GM21367 (cell line): ENCODE measurements at regions not wholly inside any gene's neighbourhood (a gene's known extent, or its start where the extent isn't known, plus 50 kb on each side); places are given as distances from the start of the nearest gene placed in this dataset.

Experiments
- ATAC-seq: cut with Tn5 transposase; IDR thresholded peaks from one replicate; pipeline ENCODE4 v1.9.1; 2021; ENCODE audit not compliant: unreplicated experiment

GRCh38 chr3:102599819-102600576, 165.2 kb downstream of the ZPLD1 start:
- no peak for ATAC-seq

GRCh38 chr3:102605153-102605552, 170.3 kb downstream of the ZPLD1 start:
- no peak for ATAC-seq

DNA sequence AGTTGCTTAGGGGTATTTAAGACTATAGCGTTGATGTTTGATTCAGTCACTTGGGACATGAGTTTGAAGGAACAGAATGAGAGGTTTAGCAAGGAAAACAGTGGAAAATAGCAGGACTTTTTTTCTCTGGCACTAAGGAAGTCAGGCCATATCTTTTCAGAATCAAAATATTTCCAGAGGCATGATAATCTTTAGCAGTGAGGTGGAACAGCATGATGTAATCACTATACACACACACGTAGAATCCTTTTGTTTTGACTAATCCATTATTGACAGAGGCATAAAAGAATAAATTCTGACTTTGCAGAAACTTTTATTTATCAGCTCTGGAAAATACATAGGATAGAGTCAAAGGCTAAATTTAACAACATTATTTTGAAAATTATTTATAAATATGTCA, 174.1 kb downstream of the ZPLD1 start:
- ATAC-seq: no peak

DNA sequence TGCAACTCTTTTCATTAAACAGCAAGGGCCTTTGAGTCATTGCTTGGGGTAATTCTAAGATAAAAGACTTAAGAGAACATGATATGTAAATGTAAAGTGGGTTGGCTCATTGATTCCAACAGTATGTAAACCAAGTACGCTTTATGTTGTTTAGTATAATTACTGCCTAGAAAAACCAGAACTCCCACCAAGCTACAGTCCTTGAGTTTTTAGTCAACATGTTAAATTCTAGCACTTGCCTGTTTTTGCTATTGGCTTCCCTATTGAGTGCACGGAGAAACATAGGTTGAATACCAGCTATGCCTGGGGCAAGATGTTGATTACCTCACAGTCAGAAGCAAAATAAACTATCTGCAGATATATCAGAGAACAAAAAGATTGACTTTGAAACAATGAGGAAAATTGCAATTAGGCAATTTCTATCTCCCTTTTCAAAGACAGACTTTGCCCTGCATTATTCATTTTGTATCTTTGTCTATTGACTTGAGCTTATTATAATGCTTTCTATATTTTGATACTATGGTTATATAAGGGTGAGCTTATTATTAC, 179.3 kb downstream of the ZPLD1 start:
- no peak for ATAC-seq

DNA sequence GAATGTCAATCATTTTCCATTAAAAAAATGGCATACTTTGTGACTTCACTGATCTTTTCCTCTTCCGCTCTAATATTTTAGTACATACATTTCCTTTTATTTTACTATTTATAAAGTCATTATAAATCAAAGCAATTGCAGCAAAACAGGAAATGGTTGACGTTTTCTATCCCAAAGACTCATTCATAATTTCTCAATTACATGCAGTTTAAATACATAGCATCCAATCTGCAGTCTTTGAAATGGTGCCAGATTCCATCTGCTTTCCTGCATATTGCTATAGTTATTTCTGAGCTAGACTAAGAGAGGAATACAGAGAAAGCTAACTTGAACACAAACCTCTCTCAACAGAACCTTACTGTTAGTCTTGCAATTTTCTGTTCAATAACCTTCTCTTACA, 179.8 kb downstream of the ZPLD1 start:
- no peak for ATAC-seq

DNA sequence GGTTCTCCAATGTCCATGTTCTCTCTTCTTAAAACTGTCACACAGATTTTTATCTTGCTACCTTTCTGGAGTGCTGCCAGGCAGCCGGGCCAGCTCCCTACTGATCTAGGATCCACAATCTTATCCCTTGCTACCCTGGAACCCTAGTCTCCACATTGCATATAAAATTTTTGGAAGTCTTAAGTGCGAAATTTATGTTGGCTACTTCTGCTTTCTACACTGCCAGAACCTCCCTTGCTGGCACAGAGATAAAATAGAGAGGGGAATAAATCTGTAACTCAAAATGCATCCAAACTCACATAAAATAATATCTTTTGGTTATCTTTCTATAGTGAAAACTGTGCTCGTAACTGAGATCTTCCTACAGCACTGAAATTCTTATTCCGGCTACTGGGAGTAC, 182.6 kb downstream of the ZPLD1 start:
- no peak for ATAC-seq

DNA sequence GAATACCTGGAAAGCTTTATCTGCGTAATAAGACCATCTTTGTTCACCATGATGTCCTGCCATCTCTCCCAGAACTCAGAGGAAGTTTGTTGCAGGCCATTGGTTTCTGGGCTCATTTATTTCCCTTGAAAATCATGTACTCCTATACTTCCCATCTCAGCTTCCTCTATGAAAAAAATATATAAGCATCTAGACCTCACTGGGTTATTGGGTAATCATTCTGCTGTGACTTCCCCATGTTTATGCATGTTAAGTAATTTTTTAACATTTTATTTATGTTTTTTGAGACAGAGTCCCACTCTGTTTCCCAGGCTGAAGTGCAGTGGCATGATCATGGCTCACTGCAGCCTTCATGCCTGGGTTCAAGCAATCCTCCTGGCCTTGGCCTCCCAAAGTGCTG, 184.5 kb downstream of the ZPLD1 start:
- ATAC-seq: no peak

DNA sequence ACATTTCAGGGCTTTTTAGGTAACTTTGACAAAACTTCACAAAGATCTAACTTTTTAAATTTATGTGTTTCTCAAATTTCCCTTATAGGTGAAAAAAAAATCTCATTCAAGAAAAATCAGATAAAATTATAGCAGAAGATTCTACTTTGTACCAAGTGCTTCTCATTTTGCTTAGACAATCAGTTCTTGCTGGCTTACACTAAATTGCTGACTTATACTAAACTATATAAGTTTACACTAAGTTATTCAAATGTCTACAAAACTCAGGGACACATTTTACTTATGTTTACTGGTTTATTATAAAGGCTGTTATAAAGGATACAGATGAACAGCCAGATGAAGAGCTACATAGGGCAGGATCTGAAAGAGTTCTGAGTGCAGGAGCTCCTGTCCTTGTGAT, 195.1 kb downstream of the ZPLD1 start:
- ATAC-seq: no peak

- ATAC-seq: no peak
These were observed 195.7 kb downstream of the ZPLD1 start for GRCh38 chr3:102630531-102630930.

- no peak for ATAC-seq
These were observed 208.7 kb downstream of the ZPLD1 start for GRCh38 chr3:102643546-102643945.

DNA sequence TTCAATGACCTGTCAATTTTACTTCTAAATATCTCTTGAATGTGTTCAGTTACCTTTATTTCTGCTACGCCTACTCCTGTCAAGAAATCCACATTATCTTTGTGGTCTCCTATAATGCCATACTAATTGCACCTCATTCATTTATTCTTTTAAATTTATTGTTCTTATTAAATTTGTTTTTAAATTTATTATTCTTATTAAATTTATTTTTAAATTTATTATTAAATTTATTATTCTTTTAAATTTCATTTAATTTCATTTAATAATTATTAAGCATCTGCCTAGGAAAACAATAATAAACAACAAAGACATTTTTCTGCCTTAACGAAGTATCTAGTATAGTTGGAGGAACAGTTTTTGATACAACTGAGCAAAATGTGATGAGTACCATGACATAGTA, 211.7 kb downstream of the ZPLD1 start:
- no peak for ATAC-seq

- ATAC-seq: no peak
These were observed 225.8 kb downstream of the ZPLD1 start for GRCh38 chr3:102660653-102661052.

- ATAC-seq: no peak
These were observed 227.1 kb downstream of the ZPLD1 start for GRCh38 chr3:102661707-102662497.

DNA sequence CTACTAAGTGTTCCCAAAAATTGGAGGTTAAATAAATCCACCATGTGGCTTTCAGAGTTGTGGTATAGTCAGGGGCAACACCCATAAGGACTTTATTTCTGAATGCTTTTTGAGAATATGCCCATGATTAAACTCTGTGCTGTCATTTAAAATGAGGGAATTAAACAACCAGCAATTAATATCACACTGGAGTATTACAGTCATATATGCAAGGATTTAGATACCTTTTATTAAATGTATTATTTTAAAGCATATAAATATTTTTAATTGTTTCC, 227.6 kb downstream of the ZPLD1 start:
- no peak for ATAC-seq

DNA sequence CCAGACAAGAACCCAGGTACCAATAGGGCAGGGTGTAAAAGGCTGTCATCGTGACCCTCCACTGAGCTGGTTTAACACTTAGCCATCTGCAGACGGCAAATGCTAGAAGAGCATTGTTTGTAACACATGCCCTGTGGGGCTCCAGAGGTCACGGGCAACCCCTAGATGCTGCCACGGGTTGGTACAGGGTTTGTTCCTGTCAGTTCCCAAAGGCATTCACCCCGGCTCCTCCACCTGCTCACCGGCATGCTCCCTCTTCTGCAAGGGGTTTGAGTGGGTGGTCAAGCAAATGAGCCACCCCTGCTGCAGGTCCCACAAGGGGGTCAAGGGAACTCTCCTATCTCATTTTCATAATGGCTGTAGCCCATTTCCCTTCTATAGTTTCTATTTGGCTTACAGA, 229.3 kb downstream of the ZPLD1 start:
- ATAC-seq: no peak

- ATAC-seq: no peak
These were observed 230.4 kb downstream of the ZPLD1 start for GRCh38 chr3:102665183-102665582.

DNA sequence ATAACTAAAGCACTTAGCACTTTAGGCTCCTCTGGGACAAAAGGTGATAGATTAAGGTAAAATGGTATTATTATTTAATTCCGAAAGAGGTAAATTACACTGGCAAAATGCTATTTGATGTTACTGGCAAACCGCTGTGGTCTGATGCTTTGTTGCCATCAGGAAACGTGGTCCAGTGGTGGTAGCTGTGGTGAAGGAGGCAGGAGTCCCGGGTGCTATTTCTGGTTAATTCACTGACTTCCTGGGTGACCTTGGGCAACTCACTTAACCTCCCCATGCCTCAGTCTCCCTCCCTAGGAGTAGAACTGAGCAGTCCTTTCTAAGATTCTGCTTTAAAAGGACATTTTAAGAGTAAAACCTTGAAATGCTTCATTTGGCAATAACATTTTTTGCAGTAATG, 233.4 kb downstream of the ZPLD1 start:
- ATAC-seq: no peak

- no peak for ATAC-seq
These were observed 236.2 kb downstream of the ZPLD1 start for GRCh38 chr3:102670986-102671385.

- ATAC-seq: no peak
These were observed 237.5 kb downstream of the ZPLD1 start for GRCh38 chr3:102672305-102672704.

DNA sequence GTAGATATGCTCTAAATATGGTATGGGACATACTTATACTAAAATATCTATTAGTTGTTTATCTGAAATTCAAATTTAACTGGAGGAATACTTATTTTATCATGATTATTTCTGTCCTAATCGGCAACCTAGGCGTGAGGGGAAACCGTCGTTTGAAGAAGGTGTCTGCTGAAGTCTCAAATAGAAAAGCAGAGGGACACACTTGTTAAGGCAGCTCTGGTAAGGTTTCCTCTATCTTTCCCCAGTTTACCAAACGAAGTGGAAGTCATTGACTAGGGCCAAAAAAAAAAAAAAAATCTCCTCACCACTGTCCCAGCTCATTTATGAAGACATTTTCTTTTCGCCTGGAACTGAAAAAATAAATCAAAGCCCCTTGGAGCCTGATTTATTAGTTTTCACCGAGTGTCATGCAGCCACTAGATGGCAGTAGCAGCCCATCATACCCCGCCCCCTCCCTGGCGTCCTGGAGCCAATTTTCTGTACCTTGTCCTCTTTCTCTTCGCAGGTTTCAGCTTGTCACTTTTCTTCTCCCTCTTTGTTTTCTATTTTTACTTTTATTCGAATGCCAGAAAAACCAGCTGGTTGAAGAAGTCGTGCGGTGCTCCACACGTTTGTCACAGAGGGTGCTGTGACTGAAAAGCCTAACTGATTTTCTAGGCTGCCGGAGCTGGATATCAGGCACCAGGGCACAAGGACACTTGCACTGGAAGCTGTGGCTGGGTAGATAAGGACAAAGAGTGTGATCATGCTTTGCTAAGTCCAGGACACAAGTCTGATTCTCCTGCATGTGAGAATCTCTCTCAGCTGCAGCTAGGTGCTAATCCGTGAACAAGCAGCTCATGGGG, 238.7 kb downstream of the ZPLD1 start:
- peak; percentile 89 for ATAC-seq

DNA sequence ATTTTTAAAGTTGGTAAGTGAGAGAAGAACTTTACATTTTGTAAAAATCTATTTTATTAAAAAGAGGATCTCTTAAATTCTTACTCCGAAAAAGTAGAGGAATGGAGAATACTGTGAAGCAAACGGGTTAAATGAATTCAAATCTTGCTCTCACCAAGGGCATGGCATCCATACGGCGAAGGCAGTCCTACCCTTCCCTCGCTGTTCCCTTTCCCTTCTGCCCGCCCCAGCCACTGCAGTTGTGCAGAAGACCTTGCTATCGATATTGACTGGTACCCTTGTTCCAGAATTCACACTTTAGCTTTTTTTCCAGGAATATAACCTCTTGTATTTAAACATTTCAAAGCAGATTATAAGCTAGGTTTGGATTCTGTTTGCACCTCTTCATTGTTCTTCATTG, 239.5 kb downstream of the ZPLD1 start:
- ATAC-seq: no peak

DNA sequence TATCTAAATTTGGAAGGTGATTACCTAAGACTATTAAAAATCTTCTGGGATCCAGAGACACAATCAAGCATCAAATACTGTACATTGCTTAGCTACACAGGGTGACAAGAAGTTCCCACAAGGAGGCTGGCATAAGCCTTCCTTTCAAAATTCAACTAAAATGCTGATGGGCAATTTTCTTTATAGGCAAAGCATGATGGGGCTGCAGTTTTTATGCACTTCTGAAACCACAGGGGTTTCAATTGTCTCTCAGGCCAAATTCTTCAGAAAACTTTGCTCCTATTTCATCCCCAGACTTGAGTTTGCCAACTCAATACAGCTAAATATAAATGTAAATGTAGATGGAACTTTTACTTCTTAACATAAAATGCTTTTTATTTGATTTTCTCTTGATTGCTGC, 241.6 kb downstream of the ZPLD1 start:
- no peak for ATAC-seq
